ENCODE measurements at regions not wholly inside any gene's neighbourhood (a gene's known extent, or its start where the extent isn't known, plus 50 kb on each side); places are given as distances from the start of the nearest gene placed in this dataset.

DNA sequence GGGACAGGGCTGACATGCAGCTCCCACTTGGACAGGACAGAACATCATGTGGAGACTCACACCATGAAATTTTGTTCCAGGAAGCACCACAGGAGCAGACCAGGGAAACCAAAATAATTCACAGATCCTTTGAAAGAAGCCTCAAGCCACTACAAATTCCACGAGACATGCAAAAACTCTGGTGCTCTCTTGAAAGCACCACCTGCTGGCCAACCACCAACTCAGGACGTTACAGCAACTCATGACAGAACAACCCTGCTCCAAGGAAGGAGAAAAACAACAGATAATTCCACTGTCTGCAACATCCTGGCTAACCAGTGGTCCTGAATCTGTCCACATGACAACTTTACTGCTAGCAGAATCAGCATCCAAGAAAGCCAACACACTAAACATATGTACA is 516.0 kb downstream of the SPATA31D1 start:
- TF ChIP-seq, protein P1, sequence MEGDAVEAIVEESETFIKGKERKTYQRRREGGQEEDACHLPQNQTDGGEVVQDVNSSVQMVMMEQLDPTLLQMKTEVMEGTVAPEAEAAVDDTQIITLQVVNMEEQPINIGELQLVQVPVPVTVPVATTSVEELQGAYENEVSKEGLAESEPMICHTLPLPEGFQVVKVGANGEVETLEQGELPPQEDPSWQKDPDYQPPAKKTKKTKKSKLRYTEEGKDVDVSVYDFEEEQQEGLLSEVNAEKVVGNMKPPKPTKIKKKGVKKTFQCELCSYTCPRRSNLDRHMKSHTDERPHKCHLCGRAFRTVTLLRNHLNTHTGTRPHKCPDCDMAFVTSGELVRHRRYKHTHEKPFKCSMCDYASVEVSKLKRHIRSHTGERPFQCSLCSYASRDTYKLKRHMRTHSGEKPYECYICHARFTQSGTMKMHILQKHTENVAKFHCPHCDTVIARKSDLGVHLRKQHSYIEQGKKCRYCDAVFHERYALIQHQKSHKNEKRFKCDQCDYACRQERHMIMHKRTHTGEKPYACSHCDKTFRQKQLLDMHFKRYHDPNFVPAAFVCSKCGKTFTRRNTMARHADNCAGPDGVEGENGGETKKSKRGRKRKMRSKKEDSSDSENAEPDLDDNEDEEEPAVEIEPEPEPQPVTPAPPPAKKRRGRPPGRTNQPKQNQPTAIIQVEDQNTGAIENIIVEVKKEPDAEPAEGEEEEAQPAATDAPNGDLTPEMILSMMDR (IDR thresholded peaks at IDR 0.05): no peak
- TF ChIP-seq POLR2A (IDR thresholded peaks at IDR 0.05) (no peak), POLR2AphosphoS5 (IDR thresholded peaks at IDR 0.05) (no peak), EP300 (IDR thresholded peaks at IDR 0.05) (no peak)

Measured in suprapubic skin (tissue), 4 donors.